Spleen (tissue), 7 donors: ENCODE measurements at regions not wholly inside any gene's neighbourhood (a gene's known extent, or its start where the extent isn't known, plus 50 kb on each side); places are given as distances from the start of the nearest gene placed in this dataset.

Source experiments
- CTCF ChIP-seq, 11 experiments: fragments of 200-600 bp in 7 of 11; fragments of 450-650 bp in 4 of 11; sonication (generic) in 4 of 11; IDR thresholded peaks in 8 of 11; conservative IDR thresholded peaks in 3 of 11; 1 replicate in 7 of 11; 2 replicates in 4 of 11; pipeline versions ENCODE4 v1.4.0 to v1.8.0; 2016 to 2021; ENCODE audit warnings: antibody characterized with exemption in 11 of 11, inconsistent platforms in 4 of 11, mild to moderate bottlenecking in 1 of 11
- POLR2A ChIP-seq, 3 donors: fragments of 450-650 bp; IDR thresholded peaks; one replicate each; pipeline ENCODE4 v1.5.1; 2017; ENCODE audit warnings: antibody characterized with exemption in 3 of 3, mild to moderate bottlenecking in 1 of 3
- donor health status: DM: no; HTN: no; CAD: no; lungs with moderate emphysema.
- donor health status: DM: no; HTN: no; CAD: no.
- donor health status: DM: no; HTN: no; CAD: no.

GRCh38 chr10:128879441-128880140 lies 587.5 kb upstream of the MGMT start:
- TF ChIP-seq CTCF (IDR thresholded peaks at IDR 0.05 in 8 of 11, conservative IDR thresholded peaks at IDR 0.05 in 3 of 11) (no peak), POLR2A (IDR thresholded peaks at IDR 0.05) (no peak)
